ENCODE measurements at regions not wholly inside any gene's neighbourhood (a gene's known extent, or its start where the extent isn't known, plus 50 kb on each side); places are given as distances from the start of the nearest gene placed in this dataset.

- Histone ChIP-seq H3K36me3 (no peaks in the 10 kb centered on the region), H3K27me3 (no peaks in the 10 kb centered on the region), H3K27ac (no peak overlapping the region), H3K4me1 (no peaks in the 10 kb centered on the region), H3K4me3 (no peak overlapping the region), H3K9me3 (no peaks in the 10 kb centered on the region)
- no peak for DNase-seq (ENCODE audit: extremely low spot score in 2 of 2)
- intact Hi-C loops (cut with DNase I) = no loop called here
- no peak for TF ChIP-seq POLR2A (IDR thresholded peaks at IDR 0.05)
- TF ChIP-seq CTCF (IDR thresholded peaks at IDR 0.05) = no peak
- no peak for TF ChIP-seq POLR2AphosphoS5 (IDR thresholded peaks at IDR 0.05; ENCODE audit: insufficient read depth in 1 of 2, low read depth in 1 of 2)
Observed at GRCh38 chr10:6891924-6892323, 311.8 kb upstream of the PRKCQ start.

GRCh38 chr10:6889718-6890117 lies 309.6 kb upstream of the PRKCQ start:
- intact Hi-C loops (cut with DNase I) = no loop called here
- H3K4me3 ChIP-seq = no peak overlapping the region
- no peaks in the 10 kb centered on the region for H3K27me3 ChIP-seq
- H3K36me3 ChIP-seq = no peaks in the 10 kb centered on the region
- TF ChIP-seq CTCF (IDR thresholded peaks at IDR 0.05) (no peak), POLR2A (IDR thresholded peaks at IDR 0.05) (no peak), POLR2AphosphoS5 (IDR thresholded peaks at IDR 0.05; ENCODE audit: insufficient read depth in 1 of 2, low read depth in 1 of 2) (no peak)
- no peak overlapping the region for H3K27ac ChIP-seq
- no peak for DNase-seq (ENCODE audit: extremely low spot score in 2 of 2)
- no peaks in the 10 kb centered on the region for H3K4me1 ChIP-seq
- H3K9me3 ChIP-seq = no peaks in the 10 kb centered on the region

GRCh38 chr10:6888434-6888833 lies 308.4 kb upstream of the PRKCQ start:
- TF ChIP-seq POLR2A (IDR thresholded peaks at IDR 0.05) (no peak), CTCF (IDR thresholded peaks at IDR 0.05) (no peak), POLR2AphosphoS5 (IDR thresholded peaks at IDR 0.05; ENCODE audit: insufficient read depth in 1 of 2, low read depth in 1 of 2) (no peak)
- no peaks in the 10 kb centered on the region for H3K27me3 ChIP-seq
- intact Hi-C loops (cut with DNase I) = no loop called here
- no peak for DNase-seq (ENCODE audit: extremely low spot score in 2 of 2)
- no peaks in the 10 kb centered on the region for H3K4me1 ChIP-seq
- H3K9me3 ChIP-seq = no peaks in the 10 kb centered on the region
- H3K4me3 ChIP-seq = no peak overlapping the region
- no peaks in the 10 kb centered on the region for H3K36me3 ChIP-seq
- H3K27ac ChIP-seq = no peak overlapping the region

- Histone ChIP-seq H3K27me3 (no peaks in the 10 kb centered on the region), H3K27ac (no peak overlapping the region)
Observed at GRCh38 chr10:6885284-6885683, 305.2 kb upstream of the PRKCQ start.

GRCh38 chr10:6881987-6882386 lies 301.9 kb upstream of the PRKCQ start:
- Histone ChIP-seq H3K9me3 (no peaks in the 10 kb centered on the region), H3K27ac (no peak overlapping the region), H3K4me3 (no peak overlapping the region), H3K27me3 (no peaks in the 10 kb centered on the region), H3K4me1 (no peaks in the 10 kb centered on the region), H3K36me3 (no peaks in the 10 kb centered on the region)
- DNase-seq (ENCODE audit: extremely low spot score in 2 of 2) = no peak
- intact Hi-C loops (cut with DNase I) = no loop called here
- no peak for TF ChIP-seq POLR2AphosphoS5 (IDR thresholded peaks at IDR 0.05; ENCODE audit: insufficient read depth in 1 of 2, low read depth in 1 of 2)
- no peak for TF ChIP-seq CTCF (IDR thresholded peaks at IDR 0.05)
- TF ChIP-seq POLR2A (IDR thresholded peaks at IDR 0.05) = no peak

More at GRCh38 chr10:6885284-6885683, 305.2 kb upstream of the PRKCQ start:
- Histone ChIP-seq H3K4me1 (no peaks in the 10 kb centered on the region), H3K36me3 (no peaks in the 10 kb centered on the region), H3K4me3 (no peak overlapping the region), H3K9me3 (no peaks in the 10 kb centered on the region)
- TF ChIP-seq POLR2A (IDR thresholded peaks at IDR 0.05) (no peak), CTCF (IDR thresholded peaks at IDR 0.05) (no peak), POLR2AphosphoS5 (IDR thresholded peaks at IDR 0.05; ENCODE audit: insufficient read depth in 1 of 2, low read depth in 1 of 2) (no peak)
- no peak for DNase-seq (ENCODE audit: extremely low spot score in 2 of 2)
- intact Hi-C loops (cut with DNase I) = no loop called here

Measured in vagina (tissue), 2 donors.